H1 (cell line): ENCODE measurements at regions not wholly inside any gene's neighbourhood (a gene's known extent, or its start where the extent isn't known, plus 50 kb on each side); places are given as distances from the start of the nearest gene placed in this dataset.

Experiments used
- CTCF ChIA-PET: fragments of 300-600 bp; sonication (Branson Sonifier 250); formaldehyde crosslinking; loops from one replicate; lab custom pipeline; 2021; ENCODE audit not compliant: partially characterized antibody; lab: Charles Lee
- POLR2A ChIA-PET: fragments of 300-600 bp; sonication (Branson Sonifier 250); formaldehyde crosslinking; loops from one replicate; lab custom pipeline; 2021; ENCODE audit warnings: inconsistent platforms; ENCODE audit not compliant: partially characterized antibody; lab: Charles Lee
- DNase-seq, 2 experiments: peaks; one replicate each; pipeline versions ENCODE4 v3.0.0 to v3.0.0-alpha.2; 2010 to 2022; ENCODE audit warnings: low spot score in 2 of 2, low read depth in 1 of 2, mixed read lengths in 1 of 2
- FAIRE-seq: peaks from 2 replicates; lab custom pipeline; 2011; peaks lifted over from hg19 to GRCh38; lab: Jason Lieb, UNC
- H2AFZ ChIP-seq: 2 replicates; pipeline ENCODE4 v1.8.1; 2012; ENCODE audit warnings: low read length, inconsistent platforms
- H2AK5ac ChIP-seq: 2 replicates; pipeline ENCODE4 v1.6.1; 2013; ENCODE audit warnings: low read depth, low read length
- H2BK120ac ChIP-seq: replicated peaks from 2 replicates; pipeline ENCODE3; 2013; ENCODE audit warnings: low read depth, low read length, inconsistent platforms
- H2BK12ac ChIP-seq: 2 replicates; pipeline ENCODE4 v1.6.1; 2013; ENCODE audit warnings: low read depth, low read length
- H2BK15ac ChIP-seq: 2 replicates; pipeline ENCODE4 v1.6.1; 2013; ENCODE audit warnings: low read length
- H2BK20ac ChIP-seq: 2 replicates; pipeline ENCODE4 v1.6.1; 2013; ENCODE audit warnings: low read length
- H2BK5ac ChIP-seq: 2 replicates; pipeline ENCODE4 v1.6.1; 2013; ENCODE audit warnings: low read depth, low read length
- H3K14ac ChIP-seq: 2 replicates; pipeline ENCODE4 v1.6.1; 2013; ENCODE audit warnings: inconsistent platforms; ENCODE audit not compliant: insufficient read length
- H3K18ac ChIP-seq: 2 replicates; pipeline ENCODE4 v1.6.1; 2013; ENCODE audit warnings: low read length; ENCODE audit errors: extremely low read depth
- H3K23ac ChIP-seq: 2 replicates; pipeline ENCODE4 v1.6.1; 2013; ENCODE audit warnings: inconsistent platforms; ENCODE audit not compliant: insufficient read length
- H3K23me2 ChIP-seq: 2 replicates; pipeline ENCODE4 v1.6.1; 2013; ENCODE audit warnings: low read depth, low read length
- H3K27ac ChIP-seq: 2 replicates; pipeline ENCODE4 v1.6.1; 2011; ENCODE audit warnings: low read depth, low read length, inconsistent platforms
- H3K27me3 ChIP-seq, 4 experiments: replicated peaks in 1 of 4; 1 replicate in 1 of 4; 2 replicates in 3 of 4; pipeline versions ENCODE4 v1.6.1 to v1.8.1; 2011 to 2013; ENCODE audit warnings: low read length in 3 of 4, mild to moderate bottlenecking in 3 of 4, inconsistent platforms in 2 of 4, mixed read lengths in 2 of 4, moderate library complexity in 1 of 4; ENCODE audit not compliant: control insufficient read depth in 3 of 4, insufficient read depth in 3 of 4; ENCODE audit errors: extremely low read depth in 1 of 4
- H3K36me3 ChIP-seq, 4 experiments: 2 replicates each; pipeline versions ENCODE4 v1.6.1 to v1.8.1; 2011 to 2013; ENCODE audit warnings: mild to moderate bottlenecking in 4 of 4, low read length in 3 of 4, moderate library complexity in 2 of 4, control low read depth in 1 of 4, inconsistent platforms in 1 of 4; ENCODE audit not compliant: insufficient read depth in 4 of 4, control insufficient read depth in 2 of 4
- H3K4ac ChIP-seq: replicated peaks from 2 replicates; pipeline ENCODE3; 2013; ENCODE audit warnings: low read length, low read depth, mixed read lengths, inconsistent platforms; ENCODE audit not compliant: insufficient read length
- H3K4me1 ChIP-seq, 4 experiments: replicated peaks in 1 of 4; 1 replicate in 1 of 4; 2 replicates in 3 of 4; pipeline versions ENCODE4 v1.6.1 to v1.8.1; 2011 to 2013; ENCODE audit warnings: low read length in 3 of 4, inconsistent platforms in 2 of 4, mixed read lengths in 1 of 4; ENCODE audit not compliant: insufficient read depth in 4 of 4, control insufficient read depth in 3 of 4
- H3K4me2 ChIP-seq, 2 experiments: 2 replicates each; pipeline versions ENCODE4 v1.6.1 to v1.8.1; 2011 to 2013; ENCODE audit warnings: low read depth in 2 of 2, low read length in 2 of 2, control low read depth in 1 of 2, inconsistent platforms in 1 of 2, mild to moderate bottlenecking in 1 of 2; ENCODE audit not compliant: insufficient read depth in 1 of 2
- H3K4me3 ChIP-seq, 4 experiments: fragments of 200-600, 300-600 bp in 1 of 4; sonication (generic), shearing (Covaris generic), sonication (Bioruptor Twin) in 1 of 4; 2 replicates each; pipeline versions ENCODE4 v1.5.1 to v1.8.1; 2011 to 2016; ENCODE audit warnings: low read length in 4 of 4, low read depth in 3 of 4, control low read depth in 2 of 4, inconsistent platforms in 2 of 4, mild to moderate bottlenecking in 2 of 4, mixed read lengths in 1 of 4, moderate library complexity in 1 of 4; ENCODE audit not compliant: insufficient read depth in 2 of 4; ENCODE audit errors: extremely low read depth in 1 of 4
- H3K56ac ChIP-seq: replicated peaks from 2 replicates; pipeline ENCODE3; 2013; ENCODE audit warnings: low read depth, mild to moderate bottlenecking, mixed read lengths, low read length, inconsistent platforms; ENCODE audit not compliant: insufficient read length
- H3K79me1 ChIP-seq: 2 replicates; pipeline ENCODE4 v1.6.1; 2013; ENCODE audit warnings: low read depth, low read length, control low read depth
- H3K79me2 ChIP-seq, 2 experiments: 2 replicates each; pipeline versions ENCODE4 v1.6.1 to v1.8.1; 2012 to 2013; ENCODE audit warnings: low read length in 2 of 2, mild to moderate bottlenecking in 2 of 2, inconsistent platforms in 1 of 2; ENCODE audit not compliant: insufficient read depth in 2 of 2, control insufficient read depth in 1 of 2
- H3K9ac ChIP-seq, 4 experiments: replicated peaks in 1 of 4; 1 replicate in 1 of 4; 2 replicates in 3 of 4; pipeline versions ENCODE4 v1.6.1 to v1.8.1; 2011 to 2013; ENCODE audit warnings: low read depth in 3 of 4, low read length in 3 of 4, control low read depth in 2 of 4, mild to moderate bottlenecking in 2 of 4, moderate library complexity in 2 of 4, inconsistent platforms in 1 of 4; ENCODE audit errors: extremely low read depth in 1 of 4
- H3K9me3 ChIP-seq, 2 experiments: 2 replicates each; pipeline versions ENCODE4 v1.6.1 to v1.8.1; 2012 to 2013; ENCODE audit warnings: mild to moderate bottlenecking in 2 of 2, moderate library complexity in 2 of 2, control low read depth in 1 of 2, inconsistent platforms in 1 of 2, low read depth in 1 of 2, low read length in 1 of 2, mixed read lengths in 1 of 2; ENCODE audit not compliant: insufficient read depth in 2 of 2
- H4K20me1 ChIP-seq, 2 experiments: replicated peaks in 1 of 2; 2 replicates each; pipeline versions ENCODE3 to v1.8.1; 2011 to 2013; ENCODE audit warnings: inconsistent platforms in 2 of 2, low read length in 2 of 2, mild to moderate bottlenecking in 1 of 2; ENCODE audit not compliant: insufficient read depth in 2 of 2, control insufficient read depth in 1 of 2
- H4K5ac ChIP-seq: 2 replicates; pipeline ENCODE4 v1.6.1; 2013; ENCODE audit warnings: low read length, low read depth, mixed read lengths, inconsistent platforms; ENCODE audit not compliant: insufficient read length
- H4K8ac ChIP-seq: 2 replicates; pipeline ENCODE4 v1.8.0; 2013; ENCODE audit warnings: mild to moderate bottlenecking, moderate library complexity, low read length, inconsistent platforms; ENCODE audit not compliant: insufficient read depth; ENCODE audit errors: extremely low read depth
- H4K91ac ChIP-seq: replicated peaks from 2 replicates; pipeline ENCODE3; 2013; ENCODE audit warnings: low read length, mixed read lengths, inconsistent platforms; ENCODE audit not compliant: insufficient read length
- GABPA ChIP-seq: IDR thresholded peaks from 2 replicates; pipeline ENCODE4 v1.6.1; 2011; ENCODE audit warnings: mild to moderate bottlenecking, low read length, moderate library complexity, borderline replicate concordance; ENCODE audit not compliant: insufficient read depth
- HDAC6 ChIP-seq: IDR thresholded peaks from one replicate; pipeline ENCODE4 v1.7.1; 2012; ENCODE audit warnings: low read depth, mild to moderate bottlenecking, inconsistent platforms, low read length, moderate library complexity
- MAFK ChIP-seq: IDR thresholded peaks from 2 replicates; pipeline ENCODE4 v1.6.1; 2012; ENCODE audit warnings: low read depth, mild to moderate bottlenecking, improper control_type of control experiment, low read length
- PHF8 ChIP-seq: fragments of 200-600 bp; sonication (generic); conservative IDR thresholded peaks from 2 replicates; pipeline ENCODE4 v1.7.1; 2012; ENCODE audit warnings: low read depth, mild to moderate bottlenecking, inconsistent platforms, low read length, moderate library complexity
- SP1 ChIP-seq: IDR thresholded peaks from 2 replicates; pipeline ENCODE4 v1.6.1; 2011; ENCODE audit warnings: low read depth, low read length
- TEAD4 ChIP-seq: IDR thresholded peaks from 2 replicates; pipeline ENCODE4 v1.6.1; 2012; ENCODE audit warnings: low read depth, low read length, inconsistent platforms, mixed read lengths
- WGBS, 2 experiments: shearing (Covaris generic) in 1 of 2; methylation state at CpG; one replicate each; pipeline versions ENCODE4 v1.1.6 to v1.1.7; 2013 to 2015; ENCODE audit warnings: low lambda C conversion rate in 2 of 2, mixed read lengths in 2 of 2, inconsistent platforms in 1 of 2, low coverage in 1 of 2, missing lambda C conversion rate in 1 of 2; ENCODE audit not compliant: insufficient replicate concordance in 2 of 2, insufficient coverage in 1 of 2, insufficient read length in 1 of 2; ENCODE audit errors: extremely low coverage in 1 of 2, missing lambda C conversion rate in 1 of 2; 5-methylcytosine and 5-hydroxymethylcytosine counted together

- TF ChIP-seq SP1 = no peak
- TF ChIP-seq HDAC6 = no peak
- no peak for TF ChIP-seq MAFK
- no peak for TF ChIP-seq TEAD4
- no peak for TF ChIP-seq GABPA
- no peak for TF ChIP-seq PHF8
- TF ChIP-seq, all 59 proteins: peak for 0
- Histone ChIP-seq H3K56ac (no peak overlapping the region), H2BK20ac (no peak overlapping the region), H2BK15ac (no peak overlapping the region), H3K4me2 (no peak overlapping the region), H2BK12ac (no peak overlapping the region), H3K4me1 (no peaks in the 10 kb centered on the region), H2BK5ac (no peak overlapping the region), H3K23me2 (peaks cover 2% of the 10 kb centered on the region; the same call in 1 of the 2 replicates), H3K9me3 (peaks cover 60 to 96% of the 10 kb centered on the region in 2 experiments), H3K18ac (no peak overlapping the region), H2BK120ac (no peak overlapping the region), H3K27me3 (no peaks in the 10 kb centered on the region), H3K9ac (no peak overlapping the region), H4K91ac (no peak overlapping the region), H3K79me2 (no peaks in the 10 kb centered on the region), H4K5ac (no peak overlapping the region), H3K14ac (no peak overlapping the region), H3K36me3 (peaks cover 0 to 3% (median 0%) of the 10 kb centered on the region in 4 experiments; a peak in 1 of 8 replicates), H2AK5ac (no peak overlapping the region), H3K27ac (no peak overlapping the region), H2AFZ (no peak overlapping the region), H3K4me3 (no peak overlapping the region), H3K4ac (no peak overlapping the region), H3K79me1 (no peaks in the 10 kb centered on the region), H3K23ac (no peak overlapping the region), H4K8ac (no peak overlapping the region), H4K20me1 (no peaks in the 10 kb centered on the region)
- CTCF ChIA-PET = no interaction called here
- FAIRE-seq (no peak), DNase-seq (no peak)
- 89% methylated on average over 3 of the region's 3 CpGs; no CpG with 5 or more reads in 1 of the 2 experiments for WGBS, 2 experiments
- POLR2A ChIA-PET = no interaction called here
These were observed 2277.7 kb downstream of the TP53TG3F start for GRCh38 chr16:35737076-35737475.
